Parathyroid adenoma (tissue), 2 donors: ENCODE measurements at regions not wholly inside any gene's neighbourhood (a gene's known extent, or its start where the extent isn't known, plus 50 kb on each side); places are given as distances from the start of the nearest gene placed in this dataset.

Experiments used
- H2AFZ ChIP-seq: fragments of 300-600 bp; sonication (generic); one replicate; pipeline ENCODE4 v1.7.0; 2017; ENCODE audit warnings: antibody characterized with exemption, mild to moderate bottlenecking
- H3K27ac ChIP-seq: fragments of 300-600 bp; sonication (generic); one replicate; pipeline ENCODE4 v1.7.0; 2017
- H3K27me3 ChIP-seq: fragments of 300-600 bp; sonication (generic); one replicate; pipeline ENCODE4 v1.7.0; 2017; ENCODE audit warnings: low read length; ENCODE audit not compliant: control insufficient read depth, insufficient read depth
- H3K36me3 ChIP-seq: fragments of 300-600 bp; sonication (generic); one replicate; pipeline ENCODE4 v1.7.0; 2017; ENCODE audit warnings: low read length; ENCODE audit not compliant: control insufficient read depth, insufficient read depth
- H3K4me1 ChIP-seq: fragments of 300-600 bp; sonication (generic); one replicate; pipeline ENCODE4 v1.7.0; 2017; ENCODE audit warnings: control low read depth
- H3K4me2 ChIP-seq: fragments of 300-600 bp; sonication (generic); one replicate; pipeline ENCODE4 v1.7.0; 2017; ENCODE audit warnings: low read length
- H3K4me3 ChIP-seq: fragments of 300-600 bp; sonication (generic); one replicate; pipeline ENCODE4 v1.7.0; 2017; ENCODE audit warnings: low read depth, low read length
- H3K79me2 ChIP-seq: fragments of 300-600 bp; sonication (generic); one replicate; pipeline ENCODE4 v1.7.0; 2017; ENCODE audit warnings: control low read depth
- H3K9ac ChIP-seq: fragments of 300-600 bp; sonication (generic); one replicate; pipeline ENCODE4 v1.7.0; 2017; ENCODE audit warnings: mild to moderate bottlenecking
- H3K9me3 ChIP-seq: fragments of 300-600 bp; sonication (generic); one replicate; pipeline ENCODE4 v1.7.0; 2017; ENCODE audit warnings: low read length; ENCODE audit not compliant: control insufficient read depth
- TF ChIP-seq, protein P1 (sequence below): fragments of 300-600 bp; sonication (generic); IDR thresholded peaks from one replicate; pipeline ENCODE4 v1.7.0; 2017; ENCODE audit warnings: antibody characterized with exemption, mild to moderate bottlenecking
- donor health status: primary hyperparathyroidism.

DNA sequence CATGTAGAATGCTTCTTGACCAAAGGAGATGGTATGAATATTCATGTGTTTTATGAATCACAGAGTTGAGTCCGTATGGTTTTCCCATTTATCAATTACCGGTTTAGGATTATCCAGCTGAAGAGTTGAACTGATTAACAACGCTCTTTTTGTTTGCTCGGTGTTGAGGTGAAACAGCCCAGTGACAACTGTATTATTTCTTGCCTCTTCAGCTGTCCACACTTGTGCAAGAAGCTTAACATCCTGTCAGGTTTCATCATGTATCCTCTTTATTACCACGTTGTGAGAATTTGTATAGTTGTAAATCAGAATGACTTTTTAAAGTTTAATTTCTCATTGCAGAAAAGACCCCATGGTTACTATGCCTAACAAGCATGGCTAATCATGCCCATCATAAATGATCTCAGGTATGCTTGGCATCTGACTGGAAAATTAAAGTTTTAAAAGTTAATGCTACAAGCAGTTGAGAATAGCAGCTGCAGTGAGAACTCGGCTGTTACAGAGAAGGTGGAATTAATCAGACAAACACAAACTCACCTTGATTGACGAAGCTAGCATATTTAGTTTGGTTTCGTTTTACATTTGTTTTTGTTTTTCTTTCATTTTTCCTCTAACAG lies 563.2 kb upstream of the ADGRL2 start:
- no peak overlapping the region for H2AFZ ChIP-seq
- no peaks in the 10 kb centered on the region for H3K27me3 ChIP-seq
- no peak overlapping the region for H3K27ac ChIP-seq
- TF ChIP-seq, protein P1, sequence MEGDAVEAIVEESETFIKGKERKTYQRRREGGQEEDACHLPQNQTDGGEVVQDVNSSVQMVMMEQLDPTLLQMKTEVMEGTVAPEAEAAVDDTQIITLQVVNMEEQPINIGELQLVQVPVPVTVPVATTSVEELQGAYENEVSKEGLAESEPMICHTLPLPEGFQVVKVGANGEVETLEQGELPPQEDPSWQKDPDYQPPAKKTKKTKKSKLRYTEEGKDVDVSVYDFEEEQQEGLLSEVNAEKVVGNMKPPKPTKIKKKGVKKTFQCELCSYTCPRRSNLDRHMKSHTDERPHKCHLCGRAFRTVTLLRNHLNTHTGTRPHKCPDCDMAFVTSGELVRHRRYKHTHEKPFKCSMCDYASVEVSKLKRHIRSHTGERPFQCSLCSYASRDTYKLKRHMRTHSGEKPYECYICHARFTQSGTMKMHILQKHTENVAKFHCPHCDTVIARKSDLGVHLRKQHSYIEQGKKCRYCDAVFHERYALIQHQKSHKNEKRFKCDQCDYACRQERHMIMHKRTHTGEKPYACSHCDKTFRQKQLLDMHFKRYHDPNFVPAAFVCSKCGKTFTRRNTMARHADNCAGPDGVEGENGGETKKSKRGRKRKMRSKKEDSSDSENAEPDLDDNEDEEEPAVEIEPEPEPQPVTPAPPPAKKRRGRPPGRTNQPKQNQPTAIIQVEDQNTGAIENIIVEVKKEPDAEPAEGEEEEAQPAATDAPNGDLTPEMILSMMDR, result no peak
- no peaks in the 10 kb centered on the region for H3K9me3 ChIP-seq
- H3K9ac ChIP-seq, result no peak overlapping the region
- H3K4me1 ChIP-seq, result no peaks in the 10 kb centered on the region
- H3K4me2 ChIP-seq, result peak overlapping the region; percentile 61
- no peaks in the 10 kb centered on the region for H3K36me3 ChIP-seq
- H3K4me3 ChIP-seq, result peak overlapping the region; percentile 50
- H3K79me2 ChIP-seq, result no peaks in the 10 kb centered on the region

- no peaks in the 10 kb centered on the region for H3K36me3 ChIP-seq
- no peaks in the 10 kb centered on the region for H3K4me1 ChIP-seq
- no peak overlapping the region for H3K4me3 ChIP-seq
- H3K27ac ChIP-seq, result no peak overlapping the region
- TF ChIP-seq, protein P1, result no peak
- no peaks in the 10 kb centered on the region for H3K9me3 ChIP-seq
- H3K4me2 ChIP-seq, result no peak overlapping the region
- H3K27me3 ChIP-seq, result no peaks in the 10 kb centered on the region
- no peak overlapping the region for H2AFZ ChIP-seq
- H3K79me2 ChIP-seq, result no peaks in the 10 kb centered on the region
- no peak overlapping the region for H3K9ac ChIP-seq
Measured at GRCh38 chr1:81234237-81234636, 566.5 kb upstream of the ADGRL2 start.

DNA sequence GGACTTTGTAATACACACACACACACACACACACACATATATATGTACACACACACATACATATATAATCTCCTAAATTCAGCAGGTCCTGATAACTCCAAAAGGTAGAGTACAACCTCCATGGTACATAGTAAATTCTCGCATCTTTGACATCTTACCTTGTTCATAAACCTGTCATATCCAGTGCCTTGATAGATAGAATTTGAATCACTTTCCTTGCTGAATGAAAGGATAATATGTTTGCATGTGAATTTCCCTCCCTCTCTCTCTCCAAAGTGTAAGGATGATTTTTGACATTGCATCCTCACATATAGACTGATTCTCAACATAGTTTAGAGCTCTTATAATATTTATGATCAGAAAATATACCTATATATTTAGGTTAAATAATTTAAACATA lies 567.1 kb upstream of the ADGRL2 start:
- H3K4me2 ChIP-seq, result no peak overlapping the region
- no peaks in the 10 kb centered on the region for H3K36me3 ChIP-seq
- no peaks in the 10 kb centered on the region for H3K27me3 ChIP-seq
- H3K9me3 ChIP-seq, result no peaks in the 10 kb centered on the region
- no peak overlapping the region for H3K9ac ChIP-seq
- H3K4me1 ChIP-seq, result no peaks in the 10 kb centered on the region
- no peaks in the 10 kb centered on the region for H3K79me2 ChIP-seq
- H3K27ac ChIP-seq, result no peak overlapping the region
- no peak overlapping the region for H2AFZ ChIP-seq
- TF ChIP-seq, protein P1, result no peak
- no peak overlapping the region for H3K4me3 ChIP-seq

DNA sequence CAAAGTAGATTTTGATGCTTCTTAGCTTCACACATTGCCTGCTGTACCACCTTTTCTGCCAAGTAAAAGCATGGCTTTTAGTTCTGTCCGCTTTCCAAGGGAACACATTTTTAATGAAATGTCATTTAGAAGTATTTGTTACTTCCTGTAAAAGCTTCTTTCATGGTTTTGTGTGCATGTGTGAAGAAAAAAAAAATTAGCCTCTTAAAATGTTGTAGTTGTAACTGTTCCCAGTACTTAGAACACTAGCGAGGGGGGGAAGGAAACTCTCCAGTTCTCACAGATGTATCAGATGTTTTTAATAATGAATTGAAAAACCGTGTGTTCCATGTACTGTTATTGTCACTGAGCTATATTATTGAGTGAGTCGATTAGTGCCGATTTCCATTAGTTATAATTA lies 568.3 kb upstream of the ADGRL2 start:
- H3K27ac ChIP-seq, result no peak overlapping the region

DNA sequence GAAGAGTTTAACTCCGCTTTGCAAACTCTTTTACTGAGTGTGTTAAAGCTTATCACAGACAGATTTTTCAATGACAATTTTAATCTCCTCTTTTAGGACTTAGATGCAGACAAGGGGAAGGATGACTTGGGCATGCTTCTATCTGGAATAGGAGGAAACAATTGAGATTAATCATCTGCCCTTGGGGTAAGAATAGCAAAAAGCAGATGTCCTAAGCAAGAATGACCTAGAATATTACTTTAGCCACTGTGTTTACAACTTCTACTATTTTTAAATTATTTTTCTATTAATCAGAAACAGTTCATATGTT lies 569.0 kb upstream of the ADGRL2 start:
- Histone ChIP-seq H3K4me1 (no peaks in the 10 kb centered on the region), H3K27ac (no peak overlapping the region), H2AFZ (no peak overlapping the region), H3K9me3 (no peaks in the 10 kb centered on the region), H3K9ac (no peak overlapping the region), H3K27me3 (no peaks in the 10 kb centered on the region), H3K4me3 (no peak overlapping the region), H3K36me3 (no peaks in the 10 kb centered on the region), H3K4me2 (no peak overlapping the region), H3K79me2 (no peaks in the 10 kb centered on the region)
- TF ChIP-seq, protein P1, result no peak

More for the DNA sequence above, 568.3 kb upstream of the ADGRL2 start:
- H3K9me3 ChIP-seq, result no peaks in the 10 kb centered on the region
- H2AFZ ChIP-seq, result no peak overlapping the region
- no peaks in the 10 kb centered on the region for H3K36me3 ChIP-seq
- H3K27me3 ChIP-seq, result no peaks in the 10 kb centered on the region
- no peaks in the 10 kb centered on the region for H3K79me2 ChIP-seq
- no peak overlapping the region for H3K9ac ChIP-seq
- no peaks in the 10 kb centered on the region for H3K4me1 ChIP-seq
- H3K4me3 ChIP-seq, result no peak overlapping the region
- H3K4me2 ChIP-seq, result no peak overlapping the region
- TF ChIP-seq, protein P1, result no peak
